ENCODE measurements at regions not wholly inside any gene's neighbourhood (a gene's known extent, or its start where the extent isn't known, plus 50 kb on each side); places are given as distances from the start of the nearest gene placed in this dataset.

DNA sequence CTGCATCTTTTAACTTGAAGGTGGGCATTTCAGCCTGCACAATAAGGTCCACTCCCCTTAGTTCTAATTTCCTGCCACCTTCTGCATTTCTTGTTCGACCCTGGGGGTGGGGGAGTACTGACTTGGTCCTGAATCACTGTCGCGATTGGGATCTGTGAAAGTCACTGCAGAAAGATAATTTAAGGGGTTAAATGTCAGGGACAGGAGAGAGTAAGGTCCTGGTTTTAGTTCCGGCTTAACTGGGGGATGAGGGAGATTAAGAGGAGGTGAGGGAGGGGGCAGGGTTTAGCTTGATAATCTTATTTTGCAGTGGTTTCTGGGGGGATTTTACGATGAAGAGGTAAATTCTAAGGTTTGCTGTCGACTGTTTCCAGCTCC lies 128.1 kb downstream of the MRPS6 start:
- TF ChIP-seq POLR2A (IDR thresholded peaks at IDR 0.05; ENCODE audit: low read depth, low read length) (no peak), POLR2AphosphoS5 (IDR thresholded peaks at IDR 0.05; ENCODE audit: low read depth, low read length) (no peak), PAX5 (IDR thresholded peaks at IDR 0.05; ENCODE audit: insufficient read depth, low read length, severe bottlenecking) (no peak)

All from GM12891 (cell line).